Chondrocyte (in vitro differentiated cells): ENCODE measurements at regions not wholly inside any gene's neighbourhood (a gene's known extent, or its start where the extent isn't known, plus 50 kb on each side); places are given as distances from the start of the nearest gene placed in this dataset.

Experiments used
- DNase-seq: peaks from one replicate; pipeline ENCODE4 v3.0.0; 2021; ENCODE audit warnings: mixed read lengths, low spot score
- H3K27ac Mint-ChIP-seq: one replicate; pipeline ENCODE4 v1.8.0; 2021; ENCODE audit warnings: mild to moderate bottlenecking, moderate library complexity, mixed read lengths; ENCODE audit not compliant: unreplicated experiment
- H3K27me3 Mint-ChIP-seq: 2 replicates; pipeline ENCODE4 v1.8.0; 2021; ENCODE audit warnings: low read depth, mixed read lengths
- H3K36me3 Mint-ChIP-seq: 2 replicates; pipeline ENCODE4 v1.8.0; 2021; ENCODE audit warnings: low read depth, mixed read lengths
- H3K4me1 Mint-ChIP-seq: 2 replicates; pipeline ENCODE4 v1.8.0; 2021; ENCODE audit warnings: low read depth, mild to moderate bottlenecking, mixed read lengths
- H3K4me3 Mint-ChIP-seq: one replicate; pipeline ENCODE4 v1.8.0; 2021; ENCODE audit warnings: mild to moderate bottlenecking, moderate library complexity, mixed read lengths; ENCODE audit not compliant: unreplicated experiment
- H3K9me3 Mint-ChIP-seq: 2 replicates; pipeline ENCODE4 v1.8.0; 2021; ENCODE audit warnings: low read depth, mixed read lengths
- CTCF ChIP-seq: fragments of 200-600 bp; sonication (generic); IDR thresholded peaks from 2 replicates; pipeline ENCODE4 v1.5.0; 2021; ENCODE audit warnings: antibody characterized with exemption, mild to moderate bottlenecking, moderate library complexity

DNA sequence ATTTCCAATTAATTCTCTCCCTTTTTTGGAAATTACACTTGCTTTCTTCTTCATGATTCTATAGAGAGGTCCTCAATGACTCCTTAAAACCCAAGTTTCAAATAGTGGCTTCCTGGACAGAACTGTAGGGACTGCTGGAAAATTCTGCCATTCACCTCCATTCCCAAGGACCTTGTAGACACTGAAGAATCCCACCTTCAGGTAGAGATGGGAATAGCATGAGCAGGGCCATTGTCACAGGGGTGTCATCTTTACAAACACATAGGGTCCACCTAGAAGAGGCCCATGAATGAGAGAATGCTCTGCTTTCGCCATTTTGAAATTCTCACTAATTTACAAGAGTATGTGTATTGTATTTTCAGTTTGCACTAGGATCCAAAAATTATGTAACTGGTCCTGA, 701.7 kb upstream of the CELF2 start:
- no peak for DNase-seq
- H3K9me3 Mint-ChIP-seq: peaks cover 8% of the 10 kb centered on the region
- H3K36me3 Mint-ChIP-seq: no peaks in the 10 kb centered on the region
- peaks cover 56% of the 10 kb centered on the region for H3K4me1 Mint-ChIP-seq
- no peaks in the 10 kb centered on the region for H3K27me3 Mint-ChIP-seq
- H3K4me3 Mint-ChIP-seq: no peak overlapping the region
- H3K27ac Mint-ChIP-seq: no peak overlapping the region
- no peak for TF ChIP-seq CTCF

DNA sequence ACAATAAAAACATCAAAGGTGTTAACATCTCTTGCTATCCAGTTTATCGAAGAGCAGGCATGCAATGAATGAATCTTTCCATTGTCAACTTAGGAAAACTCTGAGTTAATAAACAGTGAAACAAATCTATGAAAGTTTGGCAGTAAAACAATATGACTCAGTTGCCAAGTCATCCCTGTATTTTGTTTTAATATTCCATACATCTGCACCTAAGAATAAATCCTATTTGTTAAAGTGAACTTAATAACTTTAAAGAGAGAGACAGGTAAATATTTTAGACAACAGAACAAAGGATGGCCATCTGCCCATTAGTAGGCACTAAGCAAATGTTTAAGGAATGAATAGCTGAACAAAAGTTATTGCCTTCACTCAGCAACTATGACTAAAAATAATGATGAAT, 700.5 kb upstream of the CELF2 start:
- Mint-ChIP-seq H3K36me3 (no peaks in the 10 kb centered on the region), H3K27me3 (no peaks in the 10 kb centered on the region), H3K9me3 (peaks cover 8% of the 10 kb centered on the region), H3K4me1 (peaks cover 55% of the 10 kb centered on the region), H3K4me3 (no peak overlapping the region), H3K27ac (no peak overlapping the region)
- no peak for DNase-seq
- no peak for TF ChIP-seq CTCF

DNA sequence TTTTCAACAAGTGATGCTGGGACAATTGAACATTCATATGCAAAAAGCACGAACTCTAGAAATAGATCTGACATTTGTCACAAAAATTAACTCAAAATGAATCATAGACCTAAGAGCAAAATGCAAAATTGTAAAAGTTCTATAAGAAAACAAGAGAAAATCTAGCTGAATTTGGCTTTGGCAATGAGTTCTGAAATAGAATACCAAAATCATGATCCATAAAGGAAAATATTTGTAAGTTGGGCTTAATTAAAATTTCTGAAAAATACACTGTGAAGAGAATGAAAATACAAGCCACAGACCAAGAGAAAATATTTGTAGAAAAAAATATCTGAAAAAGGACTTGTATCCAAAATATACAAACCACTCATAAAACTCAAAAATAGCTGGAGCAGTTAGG, 698.8 kb upstream of the CELF2 start:
- peaks cover 11% of the 10 kb centered on the region for H3K9me3 Mint-ChIP-seq
- H3K4me1 Mint-ChIP-seq: peaks cover 40% of the 10 kb centered on the region
- DNase-seq: no peak
- no peaks in the 10 kb centered on the region for H3K27me3 Mint-ChIP-seq
- H3K36me3 Mint-ChIP-seq: no peaks in the 10 kb centered on the region
- H3K4me3 Mint-ChIP-seq: no peak overlapping the region
- no peak overlapping the region for H3K27ac Mint-ChIP-seq
- no peak for TF ChIP-seq CTCF

DNA sequence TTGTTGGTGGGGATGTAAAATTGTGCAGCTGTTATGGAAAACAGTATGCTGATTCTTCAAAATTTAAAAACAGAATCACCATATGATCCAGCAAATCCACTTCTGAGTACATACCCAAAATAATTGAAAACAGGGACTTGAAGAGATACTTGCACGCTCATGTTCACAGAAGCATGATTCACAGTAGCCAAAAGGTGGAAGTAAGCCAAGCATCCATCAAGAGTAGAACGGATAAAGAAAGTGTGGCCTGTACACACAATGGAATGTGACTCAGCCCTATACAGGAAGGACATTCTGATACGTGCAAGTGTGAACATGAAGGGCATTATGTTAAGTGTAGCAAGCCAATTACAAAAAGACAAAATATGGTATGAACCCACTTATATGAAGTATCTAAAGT, 696.7 kb upstream of the CELF2 start:
- Mint-ChIP-seq H3K4me1 (peaks cover 35% of the 10 kb centered on the region), H3K27ac (no peak overlapping the region), H3K27me3 (no peaks in the 10 kb centered on the region), H3K36me3 (no peaks in the 10 kb centered on the region), H3K4me3 (no peak overlapping the region), H3K9me3 (peaks cover 16% of the 10 kb centered on the region)
- no peak for DNase-seq
- TF ChIP-seq CTCF: no peak

DNA sequence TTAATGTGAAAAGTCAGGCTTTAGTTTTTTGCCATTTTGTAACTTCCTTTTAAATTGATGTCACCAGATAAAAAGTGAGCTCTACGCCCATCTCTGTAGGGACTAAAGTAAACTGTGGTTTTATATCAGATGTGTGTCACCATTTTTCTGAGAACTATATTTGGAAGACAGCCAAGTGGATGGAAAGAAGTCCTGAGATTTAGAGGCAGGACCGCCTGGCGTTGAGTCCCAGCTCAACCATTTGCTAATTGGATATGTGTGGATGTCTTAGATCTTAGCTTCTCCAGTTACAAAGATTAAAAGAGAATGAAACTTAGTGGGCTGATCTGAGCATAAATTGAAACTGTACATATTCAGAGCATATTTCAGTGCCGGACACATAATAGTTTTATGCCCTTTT, 691.6 kb upstream of the CELF2 start:
- H3K4me3 Mint-ChIP-seq: no peak overlapping the region
- H3K36me3 Mint-ChIP-seq: no peaks in the 10 kb centered on the region
- DNase-seq: no peak
- peaks cover 23% of the 10 kb centered on the region for H3K4me1 Mint-ChIP-seq
- no peak for TF ChIP-seq CTCF
- no peak overlapping the region for H3K27ac Mint-ChIP-seq
- peaks cover 8% of the 10 kb centered on the region for H3K9me3 Mint-ChIP-seq
- H3K27me3 Mint-ChIP-seq: no peaks in the 10 kb centered on the region
